K562 (cell line): ENCODE measurements at regions not wholly inside any gene's neighbourhood (a gene's known extent, or its start where the extent isn't known, plus 50 kb on each side); places are given as distances from the start of the nearest gene placed in this dataset.
A peak's percentile ranks its signal among the peaks of the same experiment; 100 is the strongest.

ENCODE experiments used
- ARID1B ChIP-seq: fragments of 450-650 bp; IDR thresholded peaks from 2 replicates; pipeline ENCODE4 v1.6.1; 2016; ENCODE audit warnings: antibody characterized with exemption, mild to moderate bottlenecking, inconsistent platforms
- ESRRA ChIP-seq: fragments of 450-650 bp; IDR thresholded peaks from 2 replicates; pipeline ENCODE4 v1.6.1; 2014; ENCODE audit warnings: low read depth, mild to moderate bottlenecking, moderate library complexity, borderline replicate concordance
- GABPA ChIP-seq: fragments of 200-800 bp; sonication (Bioruptor generic); conservative IDR thresholded peaks from 2 replicates; pipeline ENCODE4 v1.6.1; 2016; ENCODE audit warnings: low read depth, missing genetic modification characterization, missing compliant biosample characterization
- MAFG ChIP-seq: fragments of 450-650 bp; conservative IDR thresholded peaks from 2 replicates; pipeline ENCODE4 v1.6.1; 2016; ENCODE audit warnings: missing genetic modification characterization, missing compliant biosample characterization
- SMAD2 ChIP-seq: fragments of 150-350 bp; IDR thresholded peaks from 2 replicates; pipeline ENCODE4 v1.6.1; 2014; ENCODE audit warnings: low read depth, mild to moderate bottlenecking, low read length
- ZFP30 ChIP-seq: fragments of 250-450 bp; sonication (Bioruptor Pico); IDR thresholded peaks from 2 replicates; pipeline ENCODE4 v1.8.0; 2022; ENCODE audit warnings: moderate library complexity, mild to moderate bottlenecking, inconsistent platforms, borderline replicate concordance
- ZNF263 ChIP-seq: sonication (generic); formaldehyde crosslinking; IDR thresholded peaks from 2 replicates; pipeline ENCODE4 v1.8.0; 2022; ENCODE audit warnings: mild to moderate bottlenecking, missing genetic modification reagents, borderline replicate concordance
- TF ChIP-seq, protein P1 (sequence below): sonication (generic); formaldehyde crosslinking; IDR thresholded peaks from 2 replicates; pipeline ENCODE4 v1.5.0; 2020; ENCODE audit warnings: missing genetic modification reagents
- TF ChIP-seq, protein P2 (sequence below), 2 experiments: IDR thresholded peaks; 2 replicates each; pipeline ENCODE4 v1.6.1; 2012; ENCODE audit warnings: improper control_type of control experiment in 2 of 2, low read depth in 2 of 2, low read length in 2 of 2, borderline replicate concordance in 1 of 2
- TF ChIP-seq, protein P3 (sequence below): sonication (generic); formaldehyde crosslinking; IDR thresholded peaks from 2 replicates; pipeline ENCODE4 v1.8.1; 2023; ENCODE audit warnings: mild to moderate bottlenecking, missing genetic modification reagents
- TF ChIP-seq, protein P4 (sequence below): fragments of 200-800 bp; sonication (Bioruptor generic); IDR thresholded peaks from 2 replicates; pipeline ENCODE4 v1.6.1; 2016; ENCODE audit warnings: missing genetic modification characterization, missing compliant biosample characterization
- TF ChIP-seq, protein P5 (sequence below): fragments of 200-800 bp; sonication (Bioruptor generic); IDR thresholded peaks from 2 replicates; pipeline ENCODE4 v1.6.1; 2017; ENCODE audit warnings: missing genetic modification characterization, missing compliant biosample characterization

DNA sequence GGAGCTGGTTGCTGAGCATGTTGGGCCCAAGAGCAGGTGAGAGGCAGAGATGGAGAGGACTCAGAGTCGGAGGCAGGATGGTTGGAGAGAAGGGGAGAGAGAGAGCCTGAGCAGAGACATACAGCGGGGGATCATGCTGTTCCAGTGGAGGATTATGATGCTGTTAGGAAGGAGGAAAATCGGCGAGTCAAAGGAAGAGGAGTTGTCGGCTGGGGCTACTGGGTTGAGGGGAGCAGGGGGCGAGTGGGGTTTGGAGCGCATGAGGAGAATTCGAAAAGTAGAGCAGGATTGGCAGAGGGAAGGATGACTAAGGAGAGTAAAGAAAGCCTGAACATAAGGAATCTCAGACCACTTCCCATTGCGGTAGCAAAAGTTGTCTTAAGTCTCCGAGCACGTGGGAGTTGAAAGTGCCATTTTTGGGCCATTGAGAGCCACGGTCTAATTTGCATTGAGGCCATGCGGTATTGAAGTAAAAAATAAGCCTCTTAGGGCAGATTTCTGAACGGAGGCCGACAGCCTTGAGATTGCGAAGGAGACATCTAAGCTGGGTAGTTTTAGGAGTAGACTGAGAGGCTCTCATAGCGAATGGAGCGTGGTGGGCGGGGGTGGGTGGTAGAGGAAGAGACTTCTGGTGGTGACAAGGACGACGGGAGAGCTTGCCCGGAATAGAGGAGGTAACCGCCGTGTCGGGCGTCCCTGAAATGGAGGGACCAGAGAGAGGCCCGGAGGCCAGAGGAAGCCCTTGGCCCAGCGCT lies 140.4 kb upstream of the ETV3 start (continued):
- TF ChIP-seq MAFG (no peak), GABPA (tag) (no peak), ZNF263 (no peak), ESRRA (peak; percentile 43; the same call in 1 of the 2 replicates), ZFP30 (no peak), SMAD2 (no peak), ARID1B (peak; percentile 57)
- TF ChIP-seq, protein P1, sequence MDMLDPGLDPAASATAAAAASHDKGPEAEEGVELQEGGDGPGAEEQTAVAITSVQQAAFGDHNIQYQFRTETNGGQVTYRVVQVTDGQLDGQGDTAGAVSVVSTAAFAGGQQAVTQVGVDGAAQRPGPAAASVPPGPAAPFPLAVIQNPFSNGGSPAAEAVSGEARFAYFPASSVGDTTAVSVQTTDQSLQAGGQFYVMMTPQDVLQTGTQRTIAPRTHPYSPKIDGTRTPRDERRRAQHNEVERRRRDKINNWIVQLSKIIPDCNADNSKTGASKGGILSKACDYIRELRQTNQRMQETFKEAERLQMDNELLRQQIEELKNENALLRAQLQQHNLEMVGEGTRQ (CRISPR knock-in tag) = peak; percentile 17; the same call in 1 of the 2 replicates
- TF ChIP-seq, protein P2, sequence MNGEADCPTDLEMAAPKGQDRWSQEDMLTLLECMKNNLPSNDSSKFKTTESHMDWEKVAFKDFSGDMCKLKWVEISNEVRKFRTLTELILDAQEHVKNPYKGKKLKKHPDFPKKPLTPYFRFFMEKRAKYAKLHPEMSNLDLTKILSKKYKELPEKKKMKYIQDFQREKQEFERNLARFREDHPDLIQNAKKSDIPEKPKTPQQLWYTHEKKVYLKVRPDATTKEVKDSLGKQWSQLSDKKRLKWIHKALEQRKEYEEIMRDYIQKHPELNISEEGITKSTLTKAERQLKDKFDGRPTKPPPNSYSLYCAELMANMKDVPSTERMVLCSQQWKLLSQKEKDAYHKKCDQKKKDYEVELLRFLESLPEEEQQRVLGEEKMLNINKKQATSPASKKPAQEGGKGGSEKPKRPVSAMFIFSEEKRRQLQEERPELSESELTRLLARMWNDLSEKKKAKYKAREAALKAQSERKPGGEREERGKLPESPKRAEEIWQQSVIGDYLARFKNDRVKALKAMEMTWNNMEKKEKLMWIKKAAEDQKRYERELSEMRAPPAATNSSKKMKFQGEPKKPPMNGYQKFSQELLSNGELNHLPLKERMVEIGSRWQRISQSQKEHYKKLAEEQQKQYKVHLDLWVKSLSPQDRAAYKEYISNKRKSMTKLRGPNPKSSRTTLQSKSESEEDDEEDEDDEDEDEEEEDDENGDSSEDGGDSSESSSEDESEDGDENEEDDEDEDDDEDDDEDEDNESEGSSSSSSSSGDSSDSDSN (IDR thresholded peaks at IDR 0.05; ENCODE audit: borderline replicate concordance in 1 of 2, low read depth in 2 of 2, low read length in 2 of 2) = no peak
- TF ChIP-seq, protein P3, sequence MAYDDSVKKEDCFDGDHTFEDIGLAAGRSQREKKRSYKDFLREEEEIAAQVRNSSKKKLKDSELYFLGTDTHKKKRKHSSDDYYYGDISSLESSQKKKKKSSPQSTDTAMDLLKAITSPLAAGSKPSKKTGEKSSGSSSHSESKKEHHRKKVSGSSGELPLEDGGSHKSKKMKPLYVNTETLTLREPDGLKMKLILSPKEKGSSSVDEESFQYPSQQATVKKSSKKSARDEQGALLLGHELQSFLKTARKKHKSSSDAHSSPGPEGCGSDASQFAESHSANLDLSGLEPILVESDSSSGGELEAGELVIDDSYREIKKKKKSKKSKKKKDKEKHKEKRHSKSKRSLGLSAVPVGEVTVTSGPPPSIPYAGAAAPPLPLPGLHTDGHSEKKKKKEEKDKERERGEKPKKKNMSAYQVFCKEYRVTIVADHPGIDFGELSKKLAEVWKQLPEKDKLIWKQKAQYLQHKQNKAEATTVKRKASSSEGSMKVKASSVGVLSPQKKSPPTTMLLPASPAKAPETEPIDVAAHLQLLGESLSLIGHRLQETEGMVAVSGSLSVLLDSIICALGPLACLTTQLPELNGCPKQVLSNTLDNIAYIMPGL = no peak
- TF ChIP-seq, protein P4, sequence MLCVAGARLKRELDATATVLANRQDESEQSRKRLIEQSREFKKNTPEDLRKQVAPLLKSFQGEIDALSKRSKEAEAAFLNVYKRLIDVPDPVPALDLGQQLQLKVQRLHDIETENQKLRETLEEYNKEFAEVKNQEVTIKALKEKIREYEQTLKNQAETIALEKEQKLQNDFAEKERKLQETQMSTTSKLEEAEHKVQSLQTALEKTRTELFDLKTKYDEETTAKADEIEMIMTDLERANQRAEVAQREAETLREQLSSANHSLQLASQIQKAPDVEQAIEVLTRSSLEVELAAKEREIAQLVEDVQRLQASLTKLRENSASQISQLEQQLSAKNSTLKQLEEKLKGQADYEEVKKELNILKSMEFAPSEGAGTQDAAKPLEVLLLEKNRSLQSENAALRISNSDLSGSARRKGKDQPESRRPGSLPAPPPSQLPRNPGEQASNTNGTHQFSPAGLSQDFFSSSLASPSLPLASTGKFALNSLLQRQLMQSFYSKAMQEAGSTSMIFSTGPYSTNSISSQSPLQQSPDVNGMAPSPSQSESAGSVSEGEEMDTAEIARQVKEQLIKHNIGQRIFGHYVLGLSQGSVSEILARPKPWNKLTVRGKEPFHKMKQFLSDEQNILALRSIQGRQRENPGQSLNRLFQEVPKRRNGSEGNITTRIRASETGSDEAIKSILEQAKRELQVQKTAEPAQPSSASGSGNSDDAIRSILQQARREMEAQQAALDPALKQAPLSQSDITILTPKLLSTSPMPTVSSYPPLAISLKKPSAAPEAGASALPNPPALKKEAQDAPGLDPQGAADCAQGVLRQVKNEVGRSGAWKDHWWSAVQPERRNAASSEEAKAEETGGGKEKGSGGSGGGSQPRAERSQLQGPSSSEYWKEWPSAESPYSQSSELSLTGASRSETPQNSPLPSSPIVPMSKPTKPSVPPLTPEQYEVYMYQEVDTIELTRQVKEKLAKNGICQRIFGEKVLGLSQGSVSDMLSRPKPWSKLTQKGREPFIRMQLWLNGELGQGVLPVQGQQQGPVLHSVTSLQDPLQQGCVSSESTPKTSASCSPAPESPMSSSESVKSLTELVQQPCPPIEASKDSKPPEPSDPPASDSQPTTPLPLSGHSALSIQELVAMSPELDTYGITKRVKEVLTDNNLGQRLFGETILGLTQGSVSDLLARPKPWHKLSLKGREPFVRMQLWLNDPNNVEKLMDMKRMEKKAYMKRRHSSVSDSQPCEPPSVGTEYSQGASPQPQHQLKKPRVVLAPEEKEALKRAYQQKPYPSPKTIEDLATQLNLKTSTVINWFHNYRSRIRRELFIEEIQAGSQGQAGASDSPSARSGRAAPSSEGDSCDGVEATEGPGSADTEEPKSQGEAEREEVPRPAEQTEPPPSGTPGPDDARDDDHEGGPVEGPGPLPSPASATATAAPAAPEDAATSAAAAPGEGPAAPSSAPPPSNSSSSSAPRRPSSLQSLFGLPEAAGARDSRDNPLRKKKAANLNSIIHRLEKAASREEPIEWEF = 0 out of 2 replicates have a peak, but pooled peaks have one; percentile 28
- TF ChIP-seq, protein P5, sequence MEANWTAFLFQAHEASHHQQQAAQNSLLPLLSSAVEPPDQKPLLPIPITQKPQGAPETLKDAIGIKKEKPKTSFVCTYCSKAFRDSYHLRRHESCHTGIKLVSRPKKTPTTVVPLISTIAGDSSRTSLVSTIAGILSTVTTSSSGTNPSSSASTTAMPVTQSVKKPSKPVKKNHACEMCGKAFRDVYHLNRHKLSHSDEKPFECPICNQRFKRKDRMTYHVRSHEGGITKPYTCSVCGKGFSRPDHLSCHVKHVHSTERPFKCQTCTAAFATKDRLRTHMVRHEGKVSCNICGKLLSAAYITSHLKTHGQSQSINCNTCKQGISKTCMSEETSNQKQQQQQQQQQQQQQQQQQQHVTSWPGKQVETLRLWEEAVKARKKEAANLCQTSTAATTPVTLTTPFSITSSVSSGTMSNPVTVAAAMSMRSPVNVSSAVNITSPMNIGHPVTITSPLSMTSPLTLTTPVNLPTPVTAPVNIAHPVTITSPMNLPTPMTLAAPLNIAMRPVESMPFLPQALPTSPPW (CRISPR knock-in tag) = peak; percentile 23; the same call in 1 of the 2 replicates
